ENCODE measurements at regions not wholly inside any gene's neighbourhood (a gene's known extent, or its start where the extent isn't known, plus 50 kb on each side); places are given as distances from the start of the nearest gene placed in this dataset.
"Not testable (repeated sequence)": the region's sequence is repeated elsewhere in the genome, so short reads cannot be mapped to it uniquely, and the experiment has no call there.

DNA sequence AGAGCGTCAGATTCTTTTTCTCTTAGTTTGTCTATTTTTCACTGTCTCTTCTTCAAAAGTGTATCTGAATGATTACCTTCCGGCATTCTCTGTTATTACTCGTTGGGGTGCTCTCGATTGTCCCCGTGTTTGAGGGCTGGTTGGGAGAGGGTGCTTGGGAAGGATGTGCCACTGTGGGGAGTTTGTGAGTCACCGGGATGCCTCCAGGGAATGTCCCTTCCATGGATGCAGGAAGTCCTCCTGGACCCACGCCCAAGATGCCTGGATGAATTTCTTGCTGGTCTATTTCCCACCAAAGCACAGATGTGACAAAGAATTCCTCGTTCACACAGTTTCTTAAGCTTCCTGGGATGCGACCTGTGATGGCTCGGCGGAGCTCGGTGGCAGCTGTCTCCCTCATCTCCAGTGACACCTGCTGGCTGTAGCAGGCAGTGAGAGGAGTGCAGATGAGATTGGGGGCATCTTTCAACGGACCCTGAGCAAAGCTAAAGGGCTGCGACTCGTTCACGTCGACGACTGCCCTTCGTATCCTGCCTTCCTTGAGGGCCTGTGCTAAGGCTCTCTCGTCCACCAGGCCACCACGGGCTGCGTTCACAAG lies 2895.1 kb upstream of the TPTE start:
- H3K79me2 ChIP-seq (ENCODE audit: control insufficient read depth, insufficient read depth, low read length); H3K9me3 ChIP-seq (replicated peaks; ENCODE audit: control insufficient read depth, insufficient read depth, low read depth, low read length); POLR2A ChIA-PET; in situ Hi-C loops (cut with MboI); H3K4me1 ChIP-seq (replicated peaks in 1 of 2; ENCODE audit: control insufficient read depth in 2 of 2, insufficient read depth in 2 of 2, low read length in 2 of 2); H3K27me3 ChIP-seq (ENCODE audit: control insufficient read depth in 2 of 2, insufficient read depth in 2 of 2, low read length in 2 of 2); H3K9ac ChIP-seq (ENCODE audit: insufficient read depth in 1 of 2, low read depth in 2 of 2, low read length in 2 of 2); FAIRE-seq; BruUV-seq (replicated peaks); CTCF ChIA-PET (ENCODE audit: low intra/inter-chr PET ratio); H4K20me1 ChIP-seq (replicated peaks; ENCODE audit: control insufficient read depth, insufficient read depth, low read length); H3K36me3 ChIP-seq (ENCODE audit: control insufficient read depth, insufficient read depth, low read length); intact Hi-C loops (cut with micrococcal nuclease); H2AFZ ChIP-seq (ENCODE audit: low read depth, low read length); H3K9me1 ChIP-seq (ENCODE audit: control insufficient read depth, insufficient read depth, low read length); DNase-seq (ENCODE audit: extremely low read depth in 1 of 4, low spot score in 3 of 4); H3K4me3 ChIP-seq; H3K4me2 ChIP-seq (ENCODE audit: insufficient read depth, low read length); H3K27ac ChIP-seq (ENCODE audit: extremely low read depth, low read depth, low read length): not testable (repeated sequence)
- peak; percentile 83 for ATAC-seq
- WGBS (ENCODE audit: insufficient coverage, low coverage, missing lambda C conversion rate), result no CpG with 5 or more reads among the region's 22 CpGs
